ENCODE measurements at regions not wholly inside any gene's neighbourhood (a gene's known extent, or its start where the extent isn't known, plus 50 kb on each side); places are given as distances from the start of the nearest gene placed in this dataset.

DNA sequence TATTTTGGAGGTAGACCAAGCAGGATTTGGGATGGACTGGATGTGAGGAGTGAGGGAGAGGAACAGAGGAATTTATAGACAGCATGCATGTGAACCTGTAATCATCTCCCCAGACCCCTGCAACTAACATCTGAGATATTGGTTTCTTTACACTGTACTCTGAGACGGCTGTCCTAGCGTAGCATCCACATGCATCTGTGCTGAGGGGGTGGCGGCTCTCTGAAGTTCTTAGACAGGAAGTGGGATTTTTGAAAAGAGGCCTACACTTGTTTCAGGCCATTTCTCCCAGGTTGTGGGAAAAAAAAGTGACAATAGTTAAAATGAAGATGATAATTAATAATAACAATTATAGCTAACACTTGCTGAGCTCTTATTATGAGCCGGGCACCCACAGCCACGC, 150.2 kb upstream of the GATA6 start:
- no peaks in the 10 kb centered on the region for H3K36me3 ChIP-seq (ENCODE audit: control insufficient read depth, insufficient read depth, low read length)
- peaks cover 11% of the 10 kb centered on the region; the same call in 1 of the 2 replicates for H3K4me1 ChIP-seq (ENCODE audit: control insufficient read depth, insufficient read depth, low read length)
- H3K9ac ChIP-seq (ENCODE audit: low read length) = no peak overlapping the region
- H3K4me3 ChIP-seq (ENCODE audit: low read depth, low read length) = no peak overlapping the region
- H3K9me3 ChIP-seq (ENCODE audit: control insufficient read depth, insufficient read depth, low read depth, low read length) = no peaks in the 10 kb centered on the region
- H3K27ac ChIP-seq (ENCODE audit: low read depth, low read length) = no peak overlapping the region
- H3K27me3 ChIP-seq (ENCODE audit: control insufficient read depth, insufficient read depth, low read length) = no peaks in the 10 kb centered on the region

- no peaks in the 10 kb centered on the region for H3K36me3 ChIP-seq (ENCODE audit: control insufficient read depth, insufficient read depth, low read length)
- H3K9me3 ChIP-seq (ENCODE audit: control insufficient read depth, insufficient read depth, low read depth, low read length) = no peaks in the 10 kb centered on the region
- no peaks in the 10 kb centered on the region for H3K27me3 ChIP-seq (ENCODE audit: control insufficient read depth, insufficient read depth, low read length)
- H3K4me1 ChIP-seq (ENCODE audit: control insufficient read depth, insufficient read depth, low read length) = peaks cover 11% of the 10 kb centered on the region; the same call in 1 of the 2 replicates
- peak overlapping the region; percentile 13 for H3K9ac ChIP-seq (ENCODE audit: low read length)
- H3K4me3 ChIP-seq (ENCODE audit: low read depth, low read length) = no peak overlapping the region
- H3K27ac ChIP-seq (ENCODE audit: low read depth, low read length) = peak overlapping the region; percentile 9; the same call in 1 of the 2 replicates
These were observed 149.1 kb upstream of the GATA6 start for GRCh38 chr18:22020127-22020866.

GRCh38 chr18:22020867-22021370, 148.5 kb upstream of the GATA6 start:
- Histone ChIP-seq H3K36me3 (ENCODE audit: control insufficient read depth, insufficient read depth, low read length) (no peaks in the 10 kb centered on the region), H3K4me1 (ENCODE audit: control insufficient read depth, insufficient read depth, low read length) (peaks cover 11% of the 10 kb centered on the region; the same call in 1 of the 2 replicates), H3K27ac (ENCODE audit: low read depth, low read length) (peak overlapping the region; percentile 9; the same call in 1 of the 2 replicates), H3K9me3 (ENCODE audit: control insufficient read depth, insufficient read depth, low read depth, low read length) (no peaks in the 10 kb centered on the region), H3K9ac (ENCODE audit: low read length) (peak overlapping the region; percentile 13), H3K4me3 (ENCODE audit: low read depth, low read length) (no peak overlapping the region), H3K27me3 (ENCODE audit: control insufficient read depth, insufficient read depth, low read length) (no peaks in the 10 kb centered on the region)

- Histone ChIP-seq H3K27ac (ENCODE audit: low read depth, low read length) (no peak overlapping the region), H3K4me3 (ENCODE audit: low read depth, low read length) (no peak overlapping the region), H3K9me3 (ENCODE audit: control insufficient read depth, insufficient read depth, low read depth, low read length) (no peaks in the 10 kb centered on the region), H3K9ac (ENCODE audit: low read length) (no peak overlapping the region), H3K36me3 (ENCODE audit: control insufficient read depth, insufficient read depth, low read length) (no peaks in the 10 kb centered on the region), H3K27me3 (ENCODE audit: control insufficient read depth, insufficient read depth, low read length) (no peaks in the 10 kb centered on the region), H3K4me1 (ENCODE audit: control insufficient read depth, insufficient read depth, low read length) (peaks cover 17% of the 10 kb centered on the region; the same call in 1 of the 2 replicates)
These were observed 147.7 kb upstream of the GATA6 start for GRCh38 chr18:22021701-22022100.

GRCh38 chr18:22024924-22025323, 144.5 kb upstream of the GATA6 start:
- Histone ChIP-seq H3K9me3 (ENCODE audit: control insufficient read depth, insufficient read depth, low read depth, low read length) (no peaks in the 10 kb centered on the region), H3K9ac (ENCODE audit: low read length) (no peak overlapping the region), H3K36me3 (ENCODE audit: control insufficient read depth, insufficient read depth, low read length) (no peaks in the 10 kb centered on the region), H3K4me1 (ENCODE audit: control insufficient read depth, insufficient read depth, low read length) (peaks cover 18% of the 10 kb centered on the region; the same call in 1 of the 2 replicates), H3K27me3 (ENCODE audit: control insufficient read depth, insufficient read depth, low read length) (no peaks in the 10 kb centered on the region), H3K4me3 (ENCODE audit: low read depth, low read length) (no peak overlapping the region), H3K27ac (ENCODE audit: low read depth, low read length) (no peak overlapping the region)

GRCh38 chr18:22026362-22026761, 143.0 kb upstream of the GATA6 start:
- Histone ChIP-seq H3K4me1 (ENCODE audit: control insufficient read depth, insufficient read depth, low read length) (peaks cover 8% of the 10 kb centered on the region; the same call in 1 of the 2 replicates), H3K9me3 (ENCODE audit: control insufficient read depth, insufficient read depth, low read depth, low read length) (no peaks in the 10 kb centered on the region), H3K27me3 (ENCODE audit: control insufficient read depth, insufficient read depth, low read length) (no peaks in the 10 kb centered on the region), H3K36me3 (ENCODE audit: control insufficient read depth, insufficient read depth, low read length) (no peaks in the 10 kb centered on the region), H3K9ac (ENCODE audit: low read length) (peak overlapping the region; percentile 49), H3K27ac (ENCODE audit: low read depth, low read length) (no peak overlapping the region), H3K4me3 (ENCODE audit: low read depth, low read length) (no peak overlapping the region)

DNA sequence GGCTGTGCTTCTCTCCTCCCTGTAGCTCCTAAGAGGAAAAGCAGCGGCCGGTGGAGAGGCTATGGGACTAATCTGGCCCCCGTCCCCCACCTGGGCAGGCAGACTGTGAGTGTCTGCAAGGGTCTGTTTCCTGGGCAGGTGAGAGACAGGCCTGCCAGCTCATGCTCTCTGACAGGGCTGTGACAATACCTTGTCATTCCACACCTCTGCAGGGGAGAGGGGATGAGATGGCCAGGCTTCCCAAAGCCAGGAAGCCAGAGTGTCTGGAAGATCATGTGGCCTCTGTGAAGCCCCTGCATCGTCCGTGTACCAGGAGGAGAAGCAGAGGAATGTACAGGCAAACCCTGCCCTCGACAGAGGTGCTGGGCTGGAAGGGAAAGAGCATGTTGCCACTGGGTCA, 142.5 kb upstream of the GATA6 start:
- no peaks in the 10 kb centered on the region for H3K9me3 ChIP-seq (ENCODE audit: control insufficient read depth, insufficient read depth, low read depth, low read length)
- peak overlapping the region; percentile 42; the same call in 1 of the 2 replicates for H3K27ac ChIP-seq (ENCODE audit: low read depth, low read length)
- peaks cover 8% of the 10 kb centered on the region; the same call in 1 of the 2 replicates for H3K4me1 ChIP-seq (ENCODE audit: control insufficient read depth, insufficient read depth, low read length)
- H3K9ac ChIP-seq (ENCODE audit: low read length) = peak overlapping the region; percentile 49
- H3K36me3 ChIP-seq (ENCODE audit: control insufficient read depth, insufficient read depth, low read length) = no peaks in the 10 kb centered on the region
- H3K4me3 ChIP-seq (ENCODE audit: low read depth, low read length) = no peak overlapping the region
- H3K27me3 ChIP-seq (ENCODE audit: control insufficient read depth, insufficient read depth, low read length) = no peaks in the 10 kb centered on the region

- peaks cover 15% of the 10 kb centered on the region; the same call in 1 of the 2 replicates for H3K4me1 ChIP-seq (ENCODE audit: control insufficient read depth, insufficient read depth, low read length)
- no peaks in the 10 kb centered on the region for H3K27me3 ChIP-seq (ENCODE audit: control insufficient read depth, insufficient read depth, low read length)
- H3K27ac ChIP-seq (ENCODE audit: low read depth, low read length) = no peak overlapping the region
- no peaks in the 10 kb centered on the region for H3K36me3 ChIP-seq (ENCODE audit: control insufficient read depth, insufficient read depth, low read length)
- H3K9ac ChIP-seq (ENCODE audit: low read length) = no peak overlapping the region
- H3K4me3 ChIP-seq (ENCODE audit: low read depth, low read length) = no peak overlapping the region
- no peaks in the 10 kb centered on the region for H3K9me3 ChIP-seq (ENCODE audit: control insufficient read depth, insufficient read depth, low read depth, low read length)
These were observed 137.8 kb upstream of the GATA6 start for GRCh38 chr18:22031611-22032010.

- no peaks in the 10 kb centered on the region for H3K9me3 ChIP-seq (ENCODE audit: control insufficient read depth, insufficient read depth, low read depth, low read length)
- peaks cover 13% of the 10 kb centered on the region; the same call in 1 of the 2 replicates for H3K4me1 ChIP-seq (ENCODE audit: control insufficient read depth, insufficient read depth, low read length)
- no peak overlapping the region for H3K4me3 ChIP-seq (ENCODE audit: low read depth, low read length)
- H3K27me3 ChIP-seq (ENCODE audit: control insufficient read depth, insufficient read depth, low read length) = no peaks in the 10 kb centered on the region
- peak overlapping the region; percentile 9 for H3K9ac ChIP-seq (ENCODE audit: low read length)
- no peaks in the 10 kb centered on the region for H3K36me3 ChIP-seq (ENCODE audit: control insufficient read depth, insufficient read depth, low read length)
- peak overlapping the region; percentile 49; the same call in 1 of the 2 replicates for H3K27ac ChIP-seq (ENCODE audit: low read depth, low read length)
These were observed 136.9 kb upstream of the GATA6 start for GRCh38 chr18:22032392-22032961.

- H3K36me3 ChIP-seq (ENCODE audit: control insufficient read depth, insufficient read depth, low read length) = no peaks in the 10 kb centered on the region
- no peaks in the 10 kb centered on the region for H3K27me3 ChIP-seq (ENCODE audit: control insufficient read depth, insufficient read depth, low read length)
- H3K9ac ChIP-seq (ENCODE audit: low read length) = peak overlapping the region; percentile 9
- no peaks in the 10 kb centered on the region for H3K9me3 ChIP-seq (ENCODE audit: control insufficient read depth, insufficient read depth, low read depth, low read length)
- H3K4me1 ChIP-seq (ENCODE audit: control insufficient read depth, insufficient read depth, low read length) = peaks cover 13% of the 10 kb centered on the region; the same call in 1 of the 2 replicates
- peak overlapping the region; percentile 49; the same call in 1 of the 2 replicates for H3K27ac ChIP-seq (ENCODE audit: low read depth, low read length)
- H3K4me3 ChIP-seq (ENCODE audit: low read depth, low read length) = no peak overlapping the region
These were observed 136.3 kb upstream of the GATA6 start for GRCh38 chr18:22033085-22033484.

DNA sequence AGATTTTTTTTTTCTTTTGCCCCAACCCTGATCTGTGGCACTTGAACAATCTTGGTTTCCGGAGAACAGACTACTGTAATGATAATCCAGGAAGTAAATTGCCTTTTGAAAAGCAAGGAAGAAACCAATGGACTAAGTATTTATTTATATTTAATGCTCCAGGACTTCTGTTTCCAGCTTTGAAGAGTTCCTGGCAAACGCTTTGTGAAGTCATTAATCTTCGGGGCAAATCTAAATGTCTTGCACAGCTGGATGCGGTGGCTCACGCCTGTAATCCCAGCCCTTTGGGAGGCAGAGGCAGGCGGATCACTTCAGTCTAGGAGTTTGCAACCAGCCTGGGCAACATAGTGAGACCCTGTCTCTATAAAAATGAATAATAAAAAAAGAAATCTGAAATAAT, 135.1 kb upstream of the GATA6 start:
- Histone ChIP-seq H3K9ac (ENCODE audit: low read length) (no peak overlapping the region), H3K4me3 (ENCODE audit: low read depth, low read length) (no peak overlapping the region), H3K27me3 (ENCODE audit: control insufficient read depth, insufficient read depth, low read length) (no peaks in the 10 kb centered on the region), H3K36me3 (ENCODE audit: control insufficient read depth, insufficient read depth, low read length) (no peaks in the 10 kb centered on the region), H3K9me3 (ENCODE audit: control insufficient read depth, insufficient read depth, low read depth, low read length) (no peaks in the 10 kb centered on the region), H3K4me1 (ENCODE audit: control insufficient read depth, insufficient read depth, low read length) (peaks cover 13% of the 10 kb centered on the region; the same call in 1 of the 2 replicates), H3K27ac (ENCODE audit: low read depth, low read length) (no peak overlapping the region)

Measured in HUES6 (cell line).